SK-N-SH treated with all-trans-retinoic acid at 6 μM for 48 hours (cell line): ENCODE measurements at regions not wholly inside any gene's neighbourhood (a gene's known extent, or its start where the extent isn't known, plus 50 kb on each side); places are given as distances from the start of the nearest gene placed in this dataset.

Experiments
- CSDC2 ChIP-seq: fragments of 250-450 bp; sonication (Bioruptor Pico); IDR thresholded peaks from 2 replicates; pipeline ENCODE4 v1.5.0; 2020; ENCODE audit warnings: mild to moderate bottlenecking, moderate library complexity
- ESRRG ChIP-seq: fragments of 250-450 bp; sonication (Bioruptor Pico); IDR thresholded peaks from 2 replicates; pipeline ENCODE4 v1.6.1; 2021; ENCODE audit warnings: mild to moderate bottlenecking
- OSR1 ChIP-seq: fragments of 250-450 bp; sonication (Bioruptor Pico); IDR thresholded peaks from 2 replicates; pipeline ENCODE4 v1.8.0; 2022; ENCODE audit warnings: moderate library complexity, mild to moderate bottlenecking, inconsistent platforms
- PPARA ChIP-seq: fragments of 250-450 bp; sonication (Bioruptor Pico); IDR thresholded peaks from 2 replicates; pipeline ENCODE4 v1.5.0; 2020; ENCODE audit warnings: mild to moderate bottlenecking, borderline replicate concordance
- RARB ChIP-seq: fragments of 250-450 bp; sonication (Bioruptor Pico); IDR thresholded peaks from 2 replicates; pipeline ENCODE4 v1.8.0; 2021; ENCODE audit warnings: mild to moderate bottlenecking, moderate library complexity
- SNAI2 ChIP-seq: fragments of 250-450 bp; sonication (Bioruptor Pico); IDR thresholded peaks from 2 replicates; pipeline ENCODE4 v1.5.0; 2020; ENCODE audit warnings: mild to moderate bottlenecking, moderate library complexity
- TCF4 ChIP-seq: fragments of 250-450 bp; sonication (Bioruptor Pico); IDR thresholded peaks from 2 replicates; pipeline ENCODE4 v1.8.0; 2021; ENCODE audit warnings: mild to moderate bottlenecking, moderate library complexity, borderline replicate concordance
- TOX ChIP-seq: fragments of 250-450 bp; sonication (Bioruptor Pico); IDR thresholded peaks from 2 replicates; pipeline ENCODE4 v1.8.0; 2021; ENCODE audit warnings: mild to moderate bottlenecking, moderate library complexity, borderline replicate concordance
- ZFP3 ChIP-seq: fragments of 250-450 bp; sonication (Bioruptor Pico); IDR thresholded peaks from 2 replicates; pipeline ENCODE4 v1.5.0; 2020; ENCODE audit warnings: mild to moderate bottlenecking, moderate library complexity
- ZFP30 ChIP-seq: fragments of 450-650 bp; formaldehyde crosslinking; IDR thresholded peaks from 2 replicates; pipeline ENCODE4 v1.5.0; 2022; ENCODE audit warnings: mild to moderate bottlenecking, moderate library complexity
- ZNF565 ChIP-seq: fragments of 450-650 bp; formaldehyde crosslinking; conservative IDR thresholded peaks from 2 replicates; pipeline ENCODE4 v1.5.0; 2020; ENCODE audit warnings: low read depth, mild to moderate bottlenecking, moderate library complexity
- ZNF8 ChIP-seq: fragments of 450-650 bp; formaldehyde crosslinking; IDR thresholded peaks from 2 replicates; pipeline ENCODE4 v1.5.0; 2020; ENCODE audit warnings: mild to moderate bottlenecking, moderate library complexity
- TF ChIP-seq, protein P1 (sequence below): fragments of 250-450 bp; sonication (Bioruptor Pico); IDR thresholded peaks from 2 replicates; pipeline ENCODE4 v1.5.1; 2021; ENCODE audit warnings: mild to moderate bottlenecking, moderate library complexity

DNA sequence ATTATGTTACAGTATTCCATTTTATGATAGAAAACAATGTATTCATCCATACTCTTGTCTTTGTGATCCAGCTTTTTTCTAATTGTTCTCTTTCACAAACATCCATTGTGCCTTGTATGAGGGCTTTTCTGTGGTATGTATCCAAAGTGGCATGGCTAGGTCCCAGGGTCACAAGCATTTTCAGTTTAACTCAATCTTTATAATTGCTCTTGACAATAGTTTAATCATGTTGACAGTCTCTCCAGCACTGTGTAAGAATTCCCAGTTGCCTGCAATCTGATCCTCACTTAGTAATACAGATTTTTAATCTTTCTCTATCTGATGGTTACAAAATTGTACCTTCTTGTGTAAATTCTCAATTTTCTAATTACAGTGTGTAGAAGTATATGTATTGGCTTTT, 533.4 kb downstream of the NEBL start:
- TF ChIP-seq, protein P1, sequence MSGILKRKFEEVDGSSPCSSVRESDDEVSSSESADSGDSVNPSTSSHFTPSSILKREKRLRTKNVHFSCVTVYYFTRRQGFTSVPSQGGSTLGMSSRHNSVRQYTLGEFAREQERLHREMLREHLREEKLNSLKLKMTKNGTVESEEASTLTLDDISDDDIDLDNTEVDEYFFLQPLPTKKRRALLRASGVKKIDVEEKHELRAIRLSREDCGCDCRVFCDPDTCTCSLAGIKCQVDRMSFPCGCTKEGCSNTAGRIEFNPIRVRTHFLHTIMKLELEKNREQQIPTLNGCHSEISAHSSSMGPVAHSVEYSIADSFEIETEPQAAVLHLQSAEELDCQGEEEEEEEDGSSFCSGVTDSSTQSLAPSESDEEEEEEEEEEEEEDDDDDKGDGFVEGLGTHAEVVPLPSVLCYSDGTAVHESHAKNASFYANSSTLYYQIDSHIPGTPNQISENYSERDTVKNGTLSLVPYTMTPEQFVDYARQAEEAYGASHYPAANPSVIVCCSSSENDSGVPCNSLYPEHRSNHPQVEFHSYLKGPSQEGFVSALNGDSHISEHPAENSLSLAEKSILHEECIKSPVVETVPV (CRISPR knock-in tag): no peak
- no peak for TF ChIP-seq RARB
- no peak for TF ChIP-seq TOX (CRISPR knock-in tag)
- TF ChIP-seq TCF4: no peak
- TF ChIP-seq ZNF8 (CRISPR knock-in tag): no peak
- no peak for TF ChIP-seq CSDC2
- TF ChIP-seq ZFP30: no peak
- no peak for TF ChIP-seq SNAI2 (CRISPR knock-in tag)
- no peak for TF ChIP-seq OSR1 (CRISPR knock-in tag)
- TF ChIP-seq ESRRG (CRISPR knock-in tag): no peak
- TF ChIP-seq PPARA (CRISPR knock-in tag): no peak
- TF ChIP-seq ZNF565 (CRISPR knock-in tag): no peak
- no peak for TF ChIP-seq ZFP3 (CRISPR knock-in tag)
